ENCODE measurements at regions not wholly inside any gene's neighbourhood (a gene's known extent, or its start where the extent isn't known, plus 50 kb on each side); places are given as distances from the start of the nearest gene placed in this dataset.

GRCh38 chr13:92972751-92973150 lies 253.9 kb upstream of the GPC6 start:
- Histone ChIP-seq H4K20me1 (ENCODE audit: insufficient read depth) (no peaks in the 10 kb centered on the region), H2AFZ (ENCODE audit: low read depth, low read length) (no peak overlapping the region), H3K9me3 (ENCODE audit: low read length) (no peaks in the 10 kb centered on the region), H3K36me3 (ENCODE audit: insufficient read depth, low read length) (no peaks in the 10 kb centered on the region), H3K9ac (ENCODE audit: low read length) (no peak overlapping the region), H3K27ac (ENCODE audit: low read length) (no peak overlapping the region), H3K4me3 (ENCODE audit: low read length) (no peak overlapping the region), H3K9me2 (ENCODE audit: insufficient read depth, low read length) (no peaks in the 10 kb centered on the region), H3K79me2 (replicated peaks; ENCODE audit: insufficient read depth, low read length) (no peaks in the 10 kb centered on the region), H3K27me3 (ENCODE audit: insufficient read depth, low read depth, low read length) (no peaks in the 10 kb centered on the region), H3F3A (ENCODE audit: insufficient read depth, low read length, poor library complexity, severe bottlenecking) (no peaks in the 10 kb centered on the region), H3K4me2 (ENCODE audit: low read length) (no peak overlapping the region)
- TF ChIP-seq EZH2 (IDR thresholded peaks at IDR 0.05; ENCODE audit: borderline replicate concordance, insufficient read depth, low read length, poor library complexity, severe bottlenecking), result no peak
- TF ChIP-seq CTCF (IDR thresholded peaks at IDR 0.05; ENCODE audit: poor library complexity, severe bottlenecking), result no peak
- TF ChIP-seq RAD21 (conservative IDR thresholded peaks at IDR 0.05), result no peak
- no peak for TF ChIP-seq EP300 (conservative IDR thresholded peaks at IDR 0.05; ENCODE audit: poor library complexity, severe bottlenecking)
- no peak for TF ChIP-seq POLR2AphosphoS5 (IDR thresholded peaks at IDR 0.05)
- no peak for TF ChIP-seq SMC3 (conservative IDR thresholded peaks at IDR 0.05; ENCODE audit: poor library complexity)
- no peak for TF ChIP-seq MXI1 (conservative IDR thresholded peaks at IDR 0.05; ENCODE audit: poor library complexity, severe bottlenecking)

GRCh38 chr13:92974905-92975429 lies 251.6 kb upstream of the GPC6 start:
- no peak overlapping the region for H3K4me3 ChIP-seq (ENCODE audit: low read length)
- no peaks in the 10 kb centered on the region for H3K79me2 ChIP-seq (replicated peaks; ENCODE audit: insufficient read depth, low read length)
- TF ChIP-seq SMC3 (conservative IDR thresholded peaks at IDR 0.05; ENCODE audit: poor library complexity), result no peak
- no peaks in the 10 kb centered on the region for H3K9me2 ChIP-seq (ENCODE audit: insufficient read depth, low read length)
- H3K9ac ChIP-seq (ENCODE audit: low read length), result no peak overlapping the region
- H3K27me3 ChIP-seq (ENCODE audit: insufficient read depth, low read depth, low read length), result no peaks in the 10 kb centered on the region
- no peaks in the 10 kb centered on the region for H3K36me3 ChIP-seq (ENCODE audit: insufficient read depth, low read length)
- H4K20me1 ChIP-seq (ENCODE audit: insufficient read depth), result no peaks in the 10 kb centered on the region
- H3K9me3 ChIP-seq (ENCODE audit: low read length), result no peaks in the 10 kb centered on the region
- no peak overlapping the region for H3K27ac ChIP-seq (ENCODE audit: low read length)
- H3K4me2 ChIP-seq (ENCODE audit: low read length), result no peak overlapping the region
- no peak overlapping the region for H2AFZ ChIP-seq (ENCODE audit: low read depth, low read length)
- no peaks in the 10 kb centered on the region for H3F3A ChIP-seq (ENCODE audit: insufficient read depth, low read length, poor library complexity, severe bottlenecking)

GRCh38 chr13:92976657-92977056 lies 249.9 kb upstream of the GPC6 start:
- Histone ChIP-seq H3K27ac (ENCODE audit: low read length) (no peak overlapping the region), H3F3A (ENCODE audit: insufficient read depth, low read length, poor library complexity, severe bottlenecking) (no peaks in the 10 kb centered on the region), H3K9me3 (ENCODE audit: low read length) (no peaks in the 10 kb centered on the region), H3K4me3 (ENCODE audit: low read length) (no peak overlapping the region), H3K9ac (ENCODE audit: low read length) (no peak overlapping the region), H3K9me2 (ENCODE audit: insufficient read depth, low read length) (no peaks in the 10 kb centered on the region), H4K20me1 (ENCODE audit: insufficient read depth) (no peaks in the 10 kb centered on the region), H2AFZ (ENCODE audit: low read depth, low read length) (no peak overlapping the region), H3K4me2 (ENCODE audit: low read length) (no peak overlapping the region), H3K36me3 (ENCODE audit: insufficient read depth, low read length) (no peaks in the 10 kb centered on the region), H3K27me3 (ENCODE audit: insufficient read depth, low read depth, low read length) (no peaks in the 10 kb centered on the region), H3K79me2 (replicated peaks; ENCODE audit: insufficient read depth, low read length) (no peaks in the 10 kb centered on the region)
- no peak for TF ChIP-seq TAF1 (IDR thresholded peaks at IDR 0.05; ENCODE audit: low read depth)
- TF ChIP-seq POLR2AphosphoS5 (IDR thresholded peaks at IDR 0.05), result no peak

- TF ChIP-seq REST (IDR thresholded peaks at IDR 0.05; ENCODE audit: borderline replicate concordance) (no peak), EP300 (conservative IDR thresholded peaks at IDR 0.05; ENCODE audit: poor library complexity, severe bottlenecking) (no peak), RAD21 (conservative IDR thresholded peaks at IDR 0.05) (no peak), MXI1 (conservative IDR thresholded peaks at IDR 0.05; ENCODE audit: poor library complexity, severe bottlenecking) (no peak), EZH2 (IDR thresholded peaks at IDR 0.05; ENCODE audit: borderline replicate concordance, insufficient read depth, low read length, poor library complexity, severe bottlenecking) (no peak), SMC3 (conservative IDR thresholded peaks at IDR 0.05; ENCODE audit: poor library complexity) (no peak), TAF1 (IDR thresholded peaks at IDR 0.05; ENCODE audit: low read depth) (no peak), CTCF (IDR thresholded peaks at IDR 0.05; ENCODE audit: poor library complexity, severe bottlenecking) (no peak), POLR2AphosphoS5 (IDR thresholded peaks at IDR 0.05) (no peak)
- Histone ChIP-seq H3K9me3 (ENCODE audit: low read length) (no peaks in the 10 kb centered on the region), H3K4me3 (ENCODE audit: low read length) (no peak overlapping the region), H3K9me2 (ENCODE audit: insufficient read depth, low read length) (no peaks in the 10 kb centered on the region), H3K9ac (ENCODE audit: low read length) (no peak overlapping the region), H3F3A (ENCODE audit: insufficient read depth, low read length, poor library complexity, severe bottlenecking) (no peaks in the 10 kb centered on the region), H3K36me3 (ENCODE audit: insufficient read depth, low read length) (no peaks in the 10 kb centered on the region), H2AFZ (ENCODE audit: low read depth, low read length) (no peak overlapping the region), H3K27me3 (ENCODE audit: insufficient read depth, low read depth, low read length) (no peaks in the 10 kb centered on the region), H3K79me2 (replicated peaks; ENCODE audit: insufficient read depth, low read length) (no peaks in the 10 kb centered on the region), H3K4me2 (ENCODE audit: low read length) (no peak overlapping the region), H3K27ac (ENCODE audit: low read length) (no peak overlapping the region), H4K20me1 (ENCODE audit: insufficient read depth) (no peaks in the 10 kb centered on the region)
Measured at GRCh38 chr13:92984151-92984550, 242.5 kb upstream of the GPC6 start.
